MM.1S (cell line): ENCODE measurements at regions not wholly inside any gene's neighbourhood (a gene's known extent, or its start where the extent isn't known, plus 50 kb on each side); places are given as distances from the start of the nearest gene placed in this dataset.

Experiments
- DNase-seq: peaks from one replicate; pipeline ENCODE4 v3.0.0-alpha.2; 2015
- H2AFZ ChIP-seq: fragments of 300-600 bp; sonication (generic); 2 replicates; pipeline ENCODE4 v1.6.0; 2016; ENCODE audit warnings: antibody characterized with exemption, low read length
- H3F3A ChIP-seq: fragments of 300-600 bp; sonication (generic); 2 replicates; pipeline ENCODE4 v1.6.1; 2016; ENCODE audit warnings: mild to moderate bottlenecking, antibody characterized with exemption, low read length, moderate library complexity, mixed read lengths; ENCODE audit not compliant: insufficient read depth
- H3K27ac ChIP-seq: fragments of 300-600 bp; sonication (generic); 2 replicates; pipeline ENCODE4 v1.5.1; 2016; ENCODE audit warnings: mild to moderate bottlenecking, low read length
- H3K27me3 ChIP-seq: fragments of 300-600 bp; sonication (generic); replicated peaks from 2 replicates; pipeline ENCODE4 v1.6.0; 2016; ENCODE audit warnings: low read length; ENCODE audit not compliant: insufficient read depth
- H3K36me3 ChIP-seq: fragments of 300-600 bp; sonication (generic); replicated peaks from 2 replicates; pipeline ENCODE4 v1.6.1; 2016; ENCODE audit warnings: mild to moderate bottlenecking, low read length, mixed read lengths; ENCODE audit not compliant: insufficient read depth
- H3K4me1 ChIP-seq: fragments of 300-600 bp; sonication (generic); 2 replicates; pipeline ENCODE4 v1.6.1; 2016; ENCODE audit warnings: low read length, mixed read lengths
- H3K4me2 ChIP-seq: fragments of 300-600 bp; sonication (generic); 2 replicates; pipeline ENCODE4 v1.6.0; 2016; ENCODE audit warnings: low read depth, low read length
- H3K4me3 ChIP-seq: fragments of 300-600 bp; sonication (generic); 2 replicates; pipeline ENCODE4 v1.5.1; 2016; ENCODE audit warnings: low read length, mixed read lengths
- H3K79me2 ChIP-seq: fragments of 300-600 bp; sonication (generic); 2 replicates; pipeline ENCODE4 v1.6.1; 2016; ENCODE audit warnings: mixed run types, low read length, mixed read lengths
- H3K9ac ChIP-seq: fragments of 300-600 bp; sonication (generic); 2 replicates; pipeline ENCODE4 v1.6.1; 2016; ENCODE audit warnings: low read length, mixed read lengths
- H3K9me2 ChIP-seq: fragments of 300-600 bp; sonication (generic); replicated peaks from 2 replicates; pipeline ENCODE4 v1.6.1; 2016; ENCODE audit warnings: mild to moderate bottlenecking, low read length, mixed read lengths; ENCODE audit not compliant: insufficient read depth
- H3K9me3 ChIP-seq: fragments of 300-600 bp; sonication (generic); replicated peaks from 2 replicates; pipeline ENCODE4 v1.6.1; 2016; ENCODE audit warnings: mild to moderate bottlenecking, low read length, mixed read lengths; ENCODE audit not compliant: insufficient read depth
- H4K20me1 ChIP-seq: fragments of 300-600 bp; sonication (generic); 2 replicates; pipeline ENCODE4 v1.6.1; 2016; ENCODE audit warnings: mild to moderate bottlenecking, low read length, moderate library complexity, mixed read lengths; ENCODE audit not compliant: insufficient read depth
- CTCF ChIP-seq: fragments of 300-600 bp; sonication (generic); IDR thresholded peaks from 2 replicates; pipeline ENCODE4 v1.5.1; 2016; ENCODE audit warnings: antibody characterized with exemption, low read length, mixed read lengths
- EZH2 ChIP-seq: fragments of 300-600 bp; sonication (generic); optimal IDR thresholded peaks from 2 replicates; pipeline ENCODE3; 2017; ENCODE audit warnings: low read depth, mild to moderate bottlenecking, antibody characterized with exemption, low read length, mixed read lengths
- EZH2phosphoT487 ChIP-seq: fragments of 300-600 bp; sonication (generic); IDR thresholded peaks from 2 replicates; pipeline ENCODE4 v1.6.1; 2018; ENCODE audit warnings: antibody characterized with exemption, low read length

GRCh38 chr19:29271341-29271740 lies 58.4 kb upstream of the UQCRFS1 start:
- H3K79me2 ChIP-seq, result no peaks in the 10 kb centered on the region
- no peak overlapping the region for H3K4me3 ChIP-seq
- H3K9ac ChIP-seq, result no peak overlapping the region
- no peak for DNase-seq
- H3K27me3 ChIP-seq, result no peaks in the 10 kb centered on the region
- H3K27ac ChIP-seq, result no peak overlapping the region
- H3K9me3 ChIP-seq, result no peaks in the 10 kb centered on the region
- H3K9me2 ChIP-seq, result no peaks in the 10 kb centered on the region
- H4K20me1 ChIP-seq, result no peaks in the 10 kb centered on the region
- peaks cover 9% of the 10 kb centered on the region for H3F3A ChIP-seq
- H3K4me2 ChIP-seq, result no peak overlapping the region
- H3K4me1 ChIP-seq, result peaks cover 32% of the 10 kb centered on the region
- TF ChIP-seq EZH2, result no peak
- TF ChIP-seq CTCF, result no peak
- no peak for TF ChIP-seq EZH2phosphoT487
- H3K36me3 ChIP-seq, result no peaks in the 10 kb centered on the region
- H2AFZ ChIP-seq, result no peak overlapping the region

GRCh38 chr19:29271911-29272310 lies 59.0 kb upstream of the UQCRFS1 start:
- no peak for DNase-seq
- no peaks in the 10 kb centered on the region for H3K79me2 ChIP-seq
- no peak overlapping the region for H3K9ac ChIP-seq
- no peaks in the 10 kb centered on the region for H4K20me1 ChIP-seq
- TF ChIP-seq EZH2, result no peak
- no peak for TF ChIP-seq EZH2phosphoT487
- TF ChIP-seq CTCF, result no peak
- no peaks in the 10 kb centered on the region for H3K9me2 ChIP-seq
- H3K4me1 ChIP-seq, result peaks cover 33% of the 10 kb centered on the region
- H3K36me3 ChIP-seq, result no peaks in the 10 kb centered on the region
- no peak overlapping the region for H3K27ac ChIP-seq
- H3K4me3 ChIP-seq, result no peak overlapping the region
- H3K4me2 ChIP-seq, result no peak overlapping the region
- H3K27me3 ChIP-seq, result no peaks in the 10 kb centered on the region
- no peaks in the 10 kb centered on the region for H3K9me3 ChIP-seq
- no peak overlapping the region for H2AFZ ChIP-seq
- H3F3A ChIP-seq, result peaks cover 9% of the 10 kb centered on the region

- H3K4me3 ChIP-seq, result no peak overlapping the region
- H3K27ac ChIP-seq, result no peak overlapping the region
- H3K27me3 ChIP-seq, result no peaks in the 10 kb centered on the region
- no peaks in the 10 kb centered on the region for H4K20me1 ChIP-seq
- no peaks in the 10 kb centered on the region for H3K9me3 ChIP-seq
- TF ChIP-seq EZH2 (no peak), CTCF (no peak), EZH2phosphoT487 (no peak)
- no peaks in the 10 kb centered on the region for H3K36me3 ChIP-seq
- no peak overlapping the region for H3K9ac ChIP-seq
- DNase-seq, result no peak
- H3F3A ChIP-seq, result peaks cover 9% of the 10 kb centered on the region
- no peaks in the 10 kb centered on the region for H3K9me2 ChIP-seq
- H2AFZ ChIP-seq, result no peak overlapping the region
- H3K4me2 ChIP-seq, result no peak overlapping the region
- no peaks in the 10 kb centered on the region for H3K79me2 ChIP-seq
- peaks cover 33% of the 10 kb centered on the region for H3K4me1 ChIP-seq
Observed at GRCh38 chr19:29273000-29273640, 60.2 kb upstream of the UQCRFS1 start.
